NCI-H345 treated with DMSO at 0.1 percent for 48 hours (cell line): ENCODE measurements at regions not wholly inside any gene's neighbourhood (a gene's known extent, or its start where the extent isn't known, plus 50 kb on each side); places are given as distances from the start of the nearest gene placed in this dataset.

Source experiments
- DNase-seq: peaks from one replicate; lab custom pipeline; 2025; ENCODE audit not compliant: unreplicated experiment; lab: John Stamatoyannopoulos, UW

DNA sequence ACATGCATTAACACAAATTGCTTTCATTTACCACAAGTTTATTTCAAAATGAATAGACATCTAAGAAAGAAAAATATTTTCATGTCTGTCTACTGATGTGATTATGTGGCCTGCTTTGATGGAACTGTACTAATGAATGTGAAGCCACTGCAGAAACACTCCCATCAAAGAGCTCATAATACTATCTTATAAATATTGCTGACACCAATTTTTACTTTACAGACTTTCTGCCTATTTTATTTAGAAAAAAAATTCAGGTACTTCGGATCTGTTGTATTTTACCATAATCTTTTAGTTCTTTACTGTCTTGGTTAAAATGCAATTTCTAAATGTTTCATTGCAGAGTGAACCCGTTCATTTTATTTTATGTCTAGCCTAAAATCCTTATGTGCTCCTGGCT, 281.9 kb downstream of the ICE1 start:
- DNase-seq: no peak

DNA sequence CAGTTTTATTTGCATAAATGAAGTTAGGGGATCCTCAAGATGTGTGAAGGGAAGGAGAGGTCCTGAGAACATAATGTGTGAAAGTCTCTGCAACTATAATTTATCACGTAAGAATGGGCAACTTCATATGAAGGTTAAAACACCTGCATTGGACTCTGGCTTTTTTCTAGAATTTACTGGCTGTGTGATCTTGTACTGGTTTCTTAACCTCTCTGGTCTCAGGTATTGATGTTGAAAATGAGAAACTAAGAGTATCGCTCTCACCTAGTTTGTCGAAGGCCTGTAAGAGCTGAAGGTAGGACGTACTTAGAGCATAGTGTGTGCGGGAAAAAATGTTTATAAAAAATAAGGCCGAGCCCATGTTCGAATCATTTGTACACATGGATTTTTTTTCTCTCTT, 280.5 kb downstream of the ICE1 start:
- DNase-seq: no peak

DNA sequence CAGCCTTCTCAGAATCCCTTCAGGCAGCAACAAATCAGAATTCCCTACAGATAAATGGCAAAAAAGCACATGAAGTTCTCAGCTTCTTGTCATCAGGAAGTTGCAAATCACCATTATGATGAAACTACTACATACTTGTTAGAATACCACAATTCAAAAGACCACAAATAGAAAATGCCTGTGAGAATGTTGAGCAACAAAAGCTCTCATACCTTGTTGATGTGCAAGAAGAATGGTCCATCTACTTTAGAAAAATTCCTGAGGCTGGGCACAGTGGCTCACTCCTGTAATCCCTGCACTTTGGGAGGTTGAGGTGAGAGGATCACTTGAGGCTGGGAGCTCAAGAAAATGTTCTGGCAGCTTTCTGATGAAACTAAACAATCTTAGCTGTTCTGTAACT, 278.1 kb downstream of the ICE1 start:
- no peak for DNase-seq

DNA sequence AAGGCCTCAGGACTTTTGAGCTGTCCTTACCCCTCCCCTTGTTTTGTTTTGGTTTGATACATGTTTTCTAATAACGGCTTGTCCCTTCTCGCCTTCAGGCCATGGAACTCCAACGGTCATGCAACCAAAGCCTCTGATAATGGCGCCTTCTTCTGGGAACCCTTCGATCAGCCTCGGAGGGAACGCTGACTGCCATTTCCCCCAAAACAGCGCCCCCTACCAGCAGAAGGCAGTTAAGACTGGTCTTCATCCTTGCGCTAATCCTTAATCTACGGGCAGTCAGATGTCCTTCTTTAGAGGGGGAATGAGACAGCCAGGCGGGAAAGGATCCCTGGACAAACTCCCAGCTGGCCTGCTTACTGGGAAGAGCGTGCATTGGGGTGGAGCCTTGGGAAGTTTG, 276.6 kb downstream of the ICE1 start:
- no peak for DNase-seq

DNA sequence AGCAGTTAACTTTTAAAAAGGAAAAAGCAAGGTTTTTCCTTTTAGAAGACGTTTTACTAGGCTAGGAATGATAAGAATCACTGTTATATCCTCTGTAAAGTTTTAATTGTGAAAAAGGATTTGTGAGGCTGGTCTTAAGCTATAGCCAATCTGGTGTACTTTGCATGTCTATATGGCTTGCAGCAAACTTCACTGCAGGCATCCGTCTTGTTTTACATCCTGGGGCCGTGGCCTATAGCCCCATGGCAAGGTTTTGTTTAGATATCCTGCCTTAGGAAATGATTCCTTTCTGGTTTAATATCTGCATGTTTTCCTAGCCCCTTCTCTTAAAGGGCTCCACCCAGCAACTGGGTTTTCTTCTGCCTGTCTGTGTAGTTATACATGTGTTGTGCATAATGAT, 272.8 kb downstream of the ICE1 start:
- no peak for DNase-seq

DNA sequence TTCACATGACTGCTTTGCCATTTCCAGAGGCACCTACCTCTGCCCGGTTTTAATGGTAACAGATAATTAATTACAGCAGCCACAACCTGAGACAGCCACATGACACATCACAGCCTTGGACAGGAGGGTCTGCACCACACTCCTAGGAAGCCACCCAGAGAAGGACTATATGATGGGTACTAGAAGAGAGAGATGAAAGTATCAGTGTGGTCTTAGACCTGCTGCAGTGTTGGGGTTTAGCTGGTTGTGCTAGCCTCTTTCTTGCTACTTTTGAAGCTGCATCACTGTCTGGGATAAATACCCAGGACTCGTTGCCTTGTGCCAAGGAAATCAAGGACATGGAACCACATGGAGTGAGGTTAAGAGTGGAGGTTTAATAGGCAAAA, 266.4 kb downstream of the ICE1 start:
- DNase-seq: no peak

DNA sequence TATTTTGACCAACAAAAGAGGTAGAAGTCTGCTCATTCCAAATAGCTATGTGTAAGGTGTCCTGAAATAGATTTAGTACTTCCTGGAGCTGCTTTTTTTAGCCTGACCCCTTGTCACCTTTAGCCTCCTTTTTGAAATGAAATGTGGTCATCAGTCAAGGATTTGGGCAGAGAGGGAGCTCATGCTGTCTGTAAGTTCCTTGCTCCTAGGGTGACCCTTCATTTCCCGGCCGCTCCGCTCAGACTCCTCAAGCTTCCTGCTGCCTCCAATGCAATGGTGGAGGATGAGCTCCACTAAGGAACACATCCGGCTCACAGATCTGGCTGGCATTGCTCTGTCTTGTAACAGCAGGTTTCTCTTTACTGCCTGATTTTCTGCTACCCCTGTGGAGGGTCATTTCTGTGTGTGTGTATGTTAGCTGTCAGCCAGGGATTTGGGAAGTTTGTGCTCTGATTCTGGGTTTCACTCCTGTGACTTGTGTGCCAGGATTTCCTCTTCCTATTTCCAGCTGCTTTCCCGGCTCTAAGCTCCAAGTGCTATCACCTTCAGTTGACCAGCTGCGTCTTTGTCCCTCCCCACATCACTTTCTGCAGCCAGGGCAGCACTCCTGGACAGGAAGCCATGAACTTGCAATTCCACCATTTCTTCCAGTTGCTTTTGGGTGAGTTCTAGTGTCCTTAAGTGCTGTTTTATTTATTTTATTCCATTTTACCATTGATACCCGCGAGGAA, 265.9 kb downstream of the ICE1 start:
- no peak for DNase-seq

DNA sequence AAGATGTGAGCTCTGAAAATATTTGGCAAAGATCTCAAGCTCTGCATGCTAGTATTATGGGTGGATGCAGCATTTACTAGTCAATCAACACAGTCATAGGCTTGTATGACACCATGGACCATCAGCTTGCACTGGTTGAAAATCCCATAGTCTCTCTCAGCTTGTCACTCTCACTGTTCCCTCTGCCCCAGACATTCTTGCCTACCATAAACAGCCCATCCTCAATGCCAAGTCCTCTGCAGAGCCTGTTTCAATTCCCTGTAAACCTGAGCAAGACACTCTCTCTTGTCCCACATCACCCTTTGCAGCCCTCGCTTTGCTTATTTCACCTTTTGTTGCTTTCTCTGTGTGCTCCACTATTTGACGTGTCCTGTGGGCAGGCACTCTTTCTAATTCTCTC, 264.6 kb downstream of the ICE1 start:
- DNase-seq: no peak

DNA sequence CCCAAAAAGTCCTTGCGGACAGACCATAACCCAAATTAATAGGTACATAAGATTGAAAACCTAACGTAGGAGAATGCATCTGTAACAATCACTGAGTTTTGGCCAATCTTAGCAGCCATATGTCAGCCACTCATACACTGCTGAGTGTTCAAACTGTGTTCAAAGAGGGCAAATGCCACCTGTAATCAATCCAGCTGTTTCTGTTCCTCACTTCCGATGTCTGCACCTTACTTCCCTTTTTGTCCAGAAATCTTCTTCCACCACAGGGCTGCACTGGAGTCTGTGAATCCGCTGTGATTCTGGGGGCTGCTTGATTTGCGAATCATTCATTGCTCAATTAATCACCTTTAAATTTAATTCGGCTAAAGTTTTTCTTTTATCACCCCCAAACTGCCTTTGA, 263.9 kb downstream of the ICE1 start:
- no peak for DNase-seq

DNA sequence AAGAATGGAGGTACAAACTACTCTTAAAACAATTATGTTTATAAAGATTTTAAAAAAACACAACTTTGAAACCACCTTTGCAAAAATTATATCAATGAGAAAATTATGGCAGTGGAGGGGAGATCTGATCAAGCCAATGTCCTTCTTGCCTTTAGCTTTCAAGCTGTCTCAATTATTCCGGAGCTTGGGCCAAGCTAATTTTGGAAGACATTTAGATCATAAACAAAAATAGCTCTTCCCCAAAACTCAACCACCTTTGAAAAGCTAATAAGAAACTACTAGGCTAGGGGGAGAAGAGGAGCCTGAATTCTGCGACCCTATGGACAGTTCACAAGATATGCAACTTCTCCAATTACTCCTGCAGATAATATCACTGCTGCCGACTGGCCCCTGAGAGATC, 263.3 kb downstream of the ICE1 start:
- no peak for DNase-seq

DNA sequence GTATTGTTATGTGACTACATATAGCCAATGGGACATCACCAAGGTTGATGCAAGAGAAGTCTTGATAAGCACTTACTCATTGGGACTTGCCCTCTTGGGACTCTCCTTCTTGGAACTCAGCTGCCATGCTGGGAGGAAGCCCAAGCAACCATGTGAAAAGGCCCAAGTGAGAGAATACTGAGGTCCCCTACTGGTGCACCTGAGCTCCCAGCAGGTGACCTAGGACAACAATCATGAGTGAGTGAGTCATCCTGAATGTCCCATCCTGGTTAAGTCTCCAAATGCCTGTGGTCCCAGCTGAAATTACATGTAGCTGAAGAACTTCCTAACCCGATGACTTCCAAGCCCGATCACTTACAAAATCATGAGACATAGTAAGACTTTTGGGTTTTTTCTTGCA, 260.7 kb downstream of the ICE1 start:
- DNase-seq: no peak

DNA sequence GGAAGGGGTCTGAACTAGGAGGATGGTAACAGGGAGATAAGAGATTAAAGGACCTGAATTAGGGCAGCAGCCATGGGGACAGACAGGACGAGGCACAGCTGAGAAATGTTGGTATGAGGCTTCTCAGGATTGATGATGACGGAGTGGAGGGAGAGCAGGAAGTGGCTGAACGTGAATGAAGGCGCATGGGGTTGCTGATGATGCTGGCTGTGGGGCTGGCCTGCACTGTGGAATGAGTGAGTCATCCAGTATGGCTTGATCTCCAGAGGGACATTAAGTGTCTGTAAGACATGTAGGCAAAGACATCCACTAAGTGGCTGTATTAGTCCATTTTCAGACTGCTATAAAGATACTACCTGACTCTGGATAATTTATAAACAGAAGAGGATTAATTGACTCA, 256.4 kb downstream of the ICE1 start:
- DNase-seq: no peak

DNA sequence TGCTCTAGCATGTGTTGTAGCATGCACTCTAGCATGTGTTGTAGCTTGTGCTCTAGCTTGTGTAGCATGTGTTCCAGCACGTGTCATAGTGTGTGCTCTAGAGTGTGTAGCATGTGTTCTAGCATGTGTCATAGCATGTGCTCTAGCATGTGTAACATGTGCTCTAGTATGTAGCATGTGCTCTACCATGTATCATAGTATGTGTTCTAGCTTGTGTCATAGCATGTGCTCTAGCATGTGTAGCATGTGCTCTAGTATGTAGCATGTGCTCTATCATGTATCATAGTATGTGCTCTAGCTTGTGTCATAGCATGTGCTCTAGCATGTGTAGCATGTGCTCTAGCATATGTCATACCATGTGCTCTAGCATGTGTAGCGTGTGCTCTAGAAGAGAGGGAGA, 255.3 kb downstream of the ICE1 start:
- no peak for DNase-seq

DNA sequence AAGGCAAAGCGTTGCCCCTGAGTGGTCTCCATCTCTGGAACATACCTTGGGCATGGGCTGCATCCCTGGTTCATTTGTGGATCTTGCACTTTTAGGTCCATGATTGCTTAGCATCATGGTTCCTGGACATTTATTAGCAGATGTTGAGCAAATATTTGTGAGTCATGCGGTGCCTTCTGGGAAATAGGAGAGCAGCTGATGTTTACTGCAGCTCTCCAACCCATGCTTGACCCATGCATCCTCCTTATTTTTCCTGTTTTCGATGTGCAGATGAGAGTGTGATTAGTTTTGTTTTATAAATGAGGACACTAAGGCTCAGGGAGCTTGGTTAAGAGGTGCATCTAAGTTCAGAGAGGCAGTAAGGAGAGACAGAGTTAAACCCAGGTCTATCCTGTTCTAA, 253.7 kb downstream of the ICE1 start:
- no peak for DNase-seq

DNA sequence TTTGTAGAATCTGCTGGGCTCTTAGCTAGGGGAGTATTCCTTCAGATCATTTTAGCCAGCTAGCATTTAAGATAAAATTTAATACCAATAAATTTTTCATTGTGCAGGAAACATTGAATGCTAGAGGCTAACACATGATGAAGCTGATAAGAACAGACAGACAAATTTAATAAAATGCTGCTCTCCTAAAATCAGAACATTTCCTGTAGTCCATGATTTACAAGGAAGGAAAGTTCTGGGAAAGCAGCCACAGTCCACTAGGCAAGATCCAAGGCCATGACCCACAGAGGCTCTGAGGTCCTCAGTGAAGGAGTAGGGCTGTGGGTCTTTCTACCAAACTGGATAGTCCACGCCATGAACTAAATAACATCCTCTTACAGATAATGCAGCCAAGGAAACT, 253.0 kb downstream of the ICE1 start:
- DNase-seq: no peak

DNA sequence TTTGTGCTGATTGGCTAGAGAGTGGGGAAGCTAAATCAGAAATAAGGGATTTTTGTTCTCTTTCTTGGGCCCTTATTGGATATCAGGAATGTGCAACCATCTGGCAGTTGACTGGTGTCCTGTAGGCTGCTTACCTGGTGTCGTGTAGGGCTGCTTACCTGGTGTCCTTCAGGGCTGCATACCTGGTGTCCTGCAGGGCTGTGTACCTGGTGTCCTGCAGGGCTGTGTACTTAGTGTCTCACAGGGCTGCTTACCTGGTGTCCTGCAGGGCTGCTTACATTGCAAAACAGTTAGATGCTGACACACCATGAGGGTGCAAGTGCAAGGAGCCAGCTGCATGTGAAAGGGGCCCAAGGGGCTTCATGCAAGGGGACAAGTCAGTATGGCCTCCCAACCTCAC, 249.3 kb downstream of the ICE1 start:
- no peak for DNase-seq

DNA sequence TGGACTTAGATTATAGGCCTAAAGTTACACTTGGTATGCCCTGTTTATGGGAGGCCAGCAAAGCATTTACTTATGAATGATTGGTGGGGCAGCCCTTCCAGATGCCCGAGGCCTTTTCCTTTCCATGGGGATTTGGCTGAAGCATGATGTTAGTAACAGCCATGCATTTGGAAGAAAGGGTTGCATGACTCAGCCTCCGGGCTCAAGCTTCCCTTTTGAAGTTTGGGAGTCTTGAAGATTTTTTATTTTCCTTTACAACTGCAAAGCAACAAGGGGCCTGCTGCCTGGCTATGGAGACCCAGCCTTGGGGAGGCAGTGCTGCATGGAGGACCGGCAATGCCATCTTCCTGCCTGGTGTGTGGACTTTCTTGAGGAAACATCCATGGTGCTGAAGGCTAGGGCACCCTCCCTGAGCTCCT, 244.7 kb downstream of the ICE1 start:
- DNase-seq: no peak

DNA sequence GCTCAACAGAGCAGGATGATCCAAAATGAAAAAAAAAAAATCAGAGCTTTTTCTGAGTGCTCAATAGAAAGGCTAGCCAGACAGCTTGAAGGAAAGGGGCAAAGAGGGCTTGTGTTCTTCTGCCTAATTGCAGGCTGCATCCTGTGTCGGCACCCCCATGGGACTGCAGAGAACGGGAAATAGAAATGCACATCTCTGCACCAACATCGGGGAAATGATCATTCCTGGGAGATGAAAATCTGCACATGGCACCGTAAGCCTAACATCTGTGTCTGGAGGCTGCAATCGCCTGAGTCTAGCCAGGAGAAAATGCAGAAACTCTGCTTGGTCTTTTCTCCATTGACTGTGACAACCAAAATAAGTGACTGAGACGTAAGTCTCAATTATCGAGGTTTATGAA, 243.9 kb downstream of the ICE1 start:
- DNase-seq: no peak

DNA sequence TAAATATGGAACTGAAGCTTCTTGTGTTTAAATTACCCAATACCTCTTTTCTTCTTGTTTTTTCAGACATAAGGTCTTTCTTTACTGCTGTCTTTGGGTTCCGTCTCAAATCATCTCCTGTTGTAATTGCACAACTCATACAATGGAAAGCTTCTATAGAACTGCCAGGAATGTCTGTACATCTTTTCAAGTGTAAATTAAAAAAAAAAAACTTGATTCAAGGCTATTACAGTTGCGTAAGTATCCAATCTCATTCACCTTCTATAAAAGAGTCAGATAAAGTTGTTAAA, 243.5 kb downstream of the ICE1 start:
- DNase-seq: no peak

DNA sequence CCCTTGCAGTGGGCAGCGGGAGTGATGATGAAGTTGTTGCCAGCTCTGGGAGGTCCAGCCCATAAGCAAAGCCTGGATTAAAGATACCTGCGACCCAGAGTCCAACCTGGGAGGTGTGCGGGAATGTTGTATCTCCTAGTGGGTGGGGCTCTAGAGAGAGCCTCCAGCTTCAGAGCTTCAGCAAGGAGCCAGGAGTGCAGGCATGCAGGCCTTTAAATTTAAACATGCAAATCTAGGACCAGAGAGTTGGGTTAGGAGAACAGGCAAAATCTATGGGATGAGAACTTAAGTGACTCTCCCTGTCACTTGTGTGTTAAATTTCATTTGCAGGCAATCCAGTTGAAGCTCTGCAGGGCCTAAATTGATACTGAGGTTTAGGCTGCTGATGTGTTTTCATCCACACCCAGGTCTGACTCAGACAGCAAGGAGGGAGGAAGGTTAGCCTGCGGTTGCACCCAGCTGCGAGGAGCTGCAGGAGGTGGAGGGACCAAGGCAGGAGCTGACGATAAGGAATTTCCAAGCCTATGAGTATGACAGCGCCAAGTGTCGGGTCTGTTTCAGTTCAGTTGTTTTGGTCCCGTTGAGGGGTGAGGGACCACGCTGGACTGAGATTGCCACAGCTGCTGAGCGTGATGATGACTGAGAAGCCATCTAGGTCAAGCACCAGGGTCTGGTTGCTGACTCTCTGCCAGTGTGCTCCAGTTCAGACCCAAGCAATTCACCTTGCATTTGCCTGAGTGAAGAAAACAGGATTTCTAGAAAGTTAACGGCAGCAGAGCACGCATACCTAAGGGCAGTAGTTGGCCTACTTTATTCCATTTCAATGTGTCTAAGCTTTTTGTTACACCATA, 243.0 kb downstream of the ICE1 start:
- no peak for DNase-seq

DNA sequence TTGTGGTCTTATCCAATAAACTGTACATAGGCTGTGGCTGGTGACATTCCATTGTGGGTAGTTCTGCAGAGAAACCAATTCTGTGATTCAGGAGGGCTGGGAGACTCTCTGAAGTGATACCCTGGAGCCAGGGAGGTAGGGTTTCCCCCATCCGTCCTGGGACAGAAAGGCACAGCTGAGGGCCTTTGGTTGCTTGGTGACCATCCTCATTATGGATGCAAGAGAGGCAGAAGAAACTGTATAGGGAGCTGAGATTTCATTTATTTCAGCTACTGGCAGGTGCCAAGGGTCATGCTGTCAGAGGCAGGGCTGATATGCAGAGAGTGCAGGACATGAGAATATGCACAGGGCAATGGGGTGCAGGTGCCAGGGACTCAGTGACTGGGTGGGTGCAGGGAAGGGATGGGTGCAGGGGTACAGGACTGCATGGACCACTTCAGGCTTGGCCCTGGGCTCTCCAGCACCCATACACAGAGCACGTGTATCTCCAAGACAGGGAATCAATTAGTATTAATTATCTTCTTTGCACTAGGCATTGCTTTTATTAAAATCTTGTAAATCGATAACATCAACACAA, 236.5 kb downstream of the ICE1 start:
- DNase-seq: no peak

DNA sequence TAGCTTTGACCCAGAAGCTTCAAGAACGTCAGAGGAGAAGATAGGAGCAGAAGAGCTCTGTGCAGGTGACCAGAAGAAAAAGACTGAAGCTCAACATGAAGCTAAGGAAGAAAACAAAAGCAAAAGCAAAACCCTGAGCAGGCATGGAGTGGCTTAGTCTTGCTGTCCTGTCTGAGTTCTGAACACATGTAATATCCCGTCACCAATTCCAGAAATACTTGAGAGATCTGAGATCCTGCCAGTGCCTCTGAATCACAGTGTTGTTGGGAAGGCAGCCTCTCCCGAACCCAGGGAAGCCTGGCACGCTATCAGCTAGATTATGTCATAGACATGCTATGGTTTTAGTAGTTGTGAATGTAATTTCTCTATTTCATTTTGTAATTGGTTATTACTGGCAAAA, 235.7 kb downstream of the ICE1 start:
- no peak for DNase-seq

DNA sequence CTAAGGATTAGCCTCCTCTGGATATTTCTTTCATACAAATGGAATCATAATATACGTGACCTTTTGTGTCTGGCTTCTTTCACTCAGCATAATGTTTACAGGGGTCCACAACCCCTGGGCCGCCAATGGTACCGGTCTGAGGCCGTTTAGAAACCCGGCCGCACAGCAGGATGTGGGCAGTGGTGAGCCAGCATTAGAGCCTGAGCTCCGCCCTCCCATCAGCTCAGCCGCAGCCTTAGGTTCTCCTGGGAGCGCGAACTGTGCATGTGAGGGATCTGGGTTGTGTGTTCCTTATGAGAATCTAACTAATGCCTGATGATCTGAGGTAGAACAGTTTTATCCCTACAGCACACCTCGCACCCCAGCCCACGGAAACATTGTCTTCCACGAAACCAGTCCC, 229.7 kb downstream of the ICE1 start:
- no peak for DNase-seq
